H1 (cell line): ENCODE measurements at regions not wholly inside any gene's neighbourhood (a gene's known extent, or its start where the extent isn't known, plus 50 kb on each side); places are given as distances from the start of the nearest gene placed in this dataset.

Source experiments
- CTCF ChIA-PET: fragments of 300-600 bp; sonication (Branson Sonifier 250); formaldehyde crosslinking; loops from one replicate; lab custom pipeline; 2021; ENCODE audit not compliant: partially characterized antibody; lab: Charles Lee
- POLR2A ChIA-PET: fragments of 300-600 bp; sonication (Branson Sonifier 250); formaldehyde crosslinking; loops from one replicate; lab custom pipeline; 2021; ENCODE audit warnings: inconsistent platforms; ENCODE audit not compliant: partially characterized antibody; lab: Charles Lee
- DNase-seq, 2 experiments: peaks; one replicate each; pipeline versions ENCODE4 v3.0.0 to v3.0.0-alpha.2; 2010 to 2022; ENCODE audit warnings: low spot score in 2 of 2, low read depth in 1 of 2, mixed read lengths in 1 of 2
- FAIRE-seq: peaks from 2 replicates; lab custom pipeline; 2011; peaks lifted over from hg19 to GRCh38; lab: Jason Lieb, UNC
- H2AFZ ChIP-seq: 2 replicates; pipeline ENCODE4 v1.8.1; 2012; ENCODE audit warnings: low read length, inconsistent platforms
- H2AK5ac ChIP-seq: 2 replicates; pipeline ENCODE4 v1.6.1; 2013; ENCODE audit warnings: low read depth, low read length
- H2BK120ac ChIP-seq: replicated peaks from 2 replicates; pipeline ENCODE3; 2013; ENCODE audit warnings: low read depth, low read length, inconsistent platforms
- H2BK12ac ChIP-seq: 2 replicates; pipeline ENCODE4 v1.6.1; 2013; ENCODE audit warnings: low read depth, low read length
- H2BK15ac ChIP-seq: 2 replicates; pipeline ENCODE4 v1.6.1; 2013; ENCODE audit warnings: low read length
- H2BK20ac ChIP-seq: 2 replicates; pipeline ENCODE4 v1.6.1; 2013; ENCODE audit warnings: low read length
- H2BK5ac ChIP-seq: 2 replicates; pipeline ENCODE4 v1.6.1; 2013; ENCODE audit warnings: low read depth, low read length
- H3K14ac ChIP-seq: 2 replicates; pipeline ENCODE4 v1.6.1; 2013; ENCODE audit warnings: inconsistent platforms; ENCODE audit not compliant: insufficient read length
- H3K18ac ChIP-seq: 2 replicates; pipeline ENCODE4 v1.6.1; 2013; ENCODE audit warnings: low read length; ENCODE audit errors: extremely low read depth
- H3K23ac ChIP-seq: 2 replicates; pipeline ENCODE4 v1.6.1; 2013; ENCODE audit warnings: inconsistent platforms; ENCODE audit not compliant: insufficient read length
- H3K23me2 ChIP-seq: 2 replicates; pipeline ENCODE4 v1.6.1; 2013; ENCODE audit warnings: low read depth, low read length
- H3K27ac ChIP-seq: 2 replicates; pipeline ENCODE4 v1.6.1; 2011; ENCODE audit warnings: low read depth, low read length, inconsistent platforms
- H3K27me3 ChIP-seq, 4 experiments: replicated peaks in 1 of 4; 1 replicate in 1 of 4; 2 replicates in 3 of 4; pipeline versions ENCODE4 v1.6.1 to v1.8.1; 2011 to 2013; ENCODE audit warnings: low read length in 3 of 4, mild to moderate bottlenecking in 3 of 4, inconsistent platforms in 2 of 4, mixed read lengths in 2 of 4, moderate library complexity in 1 of 4; ENCODE audit not compliant: control insufficient read depth in 3 of 4, insufficient read depth in 3 of 4; ENCODE audit errors: extremely low read depth in 1 of 4
- H3K36me3 ChIP-seq, 4 experiments: 2 replicates each; pipeline versions ENCODE4 v1.6.1 to v1.8.1; 2011 to 2013; ENCODE audit warnings: mild to moderate bottlenecking in 4 of 4, low read length in 3 of 4, moderate library complexity in 2 of 4, control low read depth in 1 of 4, inconsistent platforms in 1 of 4; ENCODE audit not compliant: insufficient read depth in 4 of 4, control insufficient read depth in 2 of 4
- H3K4ac ChIP-seq: replicated peaks from 2 replicates; pipeline ENCODE3; 2013; ENCODE audit warnings: low read length, low read depth, mixed read lengths, inconsistent platforms; ENCODE audit not compliant: insufficient read length
- H3K4me1 ChIP-seq, 4 experiments: replicated peaks in 1 of 4; 1 replicate in 1 of 4; 2 replicates in 3 of 4; pipeline versions ENCODE4 v1.6.1 to v1.8.1; 2011 to 2013; ENCODE audit warnings: low read length in 3 of 4, inconsistent platforms in 2 of 4, mixed read lengths in 1 of 4; ENCODE audit not compliant: insufficient read depth in 4 of 4, control insufficient read depth in 3 of 4
- H3K4me2 ChIP-seq, 2 experiments: 2 replicates each; pipeline versions ENCODE4 v1.6.1 to v1.8.1; 2011 to 2013; ENCODE audit warnings: low read depth in 2 of 2, low read length in 2 of 2, control low read depth in 1 of 2, inconsistent platforms in 1 of 2, mild to moderate bottlenecking in 1 of 2; ENCODE audit not compliant: insufficient read depth in 1 of 2
- H3K4me3 ChIP-seq, 4 experiments: fragments of 200-600, 300-600 bp in 1 of 4; sonication (generic), shearing (Covaris generic), sonication (Bioruptor Twin) in 1 of 4; 2 replicates each; pipeline versions ENCODE4 v1.5.1 to v1.8.1; 2011 to 2016; ENCODE audit warnings: low read length in 4 of 4, low read depth in 3 of 4, control low read depth in 2 of 4, inconsistent platforms in 2 of 4, mild to moderate bottlenecking in 2 of 4, mixed read lengths in 1 of 4, moderate library complexity in 1 of 4; ENCODE audit not compliant: insufficient read depth in 2 of 4; ENCODE audit errors: extremely low read depth in 1 of 4
- H3K56ac ChIP-seq: replicated peaks from 2 replicates; pipeline ENCODE3; 2013; ENCODE audit warnings: low read depth, mild to moderate bottlenecking, mixed read lengths, low read length, inconsistent platforms; ENCODE audit not compliant: insufficient read length
- H3K79me1 ChIP-seq: 2 replicates; pipeline ENCODE4 v1.6.1; 2013; ENCODE audit warnings: low read depth, low read length, control low read depth
- H3K79me2 ChIP-seq, 2 experiments: 2 replicates each; pipeline versions ENCODE4 v1.6.1 to v1.8.1; 2012 to 2013; ENCODE audit warnings: low read length in 2 of 2, mild to moderate bottlenecking in 2 of 2, inconsistent platforms in 1 of 2; ENCODE audit not compliant: insufficient read depth in 2 of 2, control insufficient read depth in 1 of 2
- H3K9ac ChIP-seq, 4 experiments: replicated peaks in 1 of 4; 1 replicate in 1 of 4; 2 replicates in 3 of 4; pipeline versions ENCODE4 v1.6.1 to v1.8.1; 2011 to 2013; ENCODE audit warnings: low read depth in 3 of 4, low read length in 3 of 4, control low read depth in 2 of 4, mild to moderate bottlenecking in 2 of 4, moderate library complexity in 2 of 4, inconsistent platforms in 1 of 4; ENCODE audit errors: extremely low read depth in 1 of 4
- H3K9me3 ChIP-seq, 2 experiments: 2 replicates each; pipeline versions ENCODE4 v1.6.1 to v1.8.1; 2012 to 2013; ENCODE audit warnings: mild to moderate bottlenecking in 2 of 2, moderate library complexity in 2 of 2, control low read depth in 1 of 2, inconsistent platforms in 1 of 2, low read depth in 1 of 2, low read length in 1 of 2, mixed read lengths in 1 of 2; ENCODE audit not compliant: insufficient read depth in 2 of 2
- H4K20me1 ChIP-seq, 2 experiments: replicated peaks in 1 of 2; 2 replicates each; pipeline versions ENCODE3 to v1.8.1; 2011 to 2013; ENCODE audit warnings: inconsistent platforms in 2 of 2, low read length in 2 of 2, mild to moderate bottlenecking in 1 of 2; ENCODE audit not compliant: insufficient read depth in 2 of 2, control insufficient read depth in 1 of 2
- H4K5ac ChIP-seq: 2 replicates; pipeline ENCODE4 v1.6.1; 2013; ENCODE audit warnings: low read length, low read depth, mixed read lengths, inconsistent platforms; ENCODE audit not compliant: insufficient read length
- H4K8ac ChIP-seq: 2 replicates; pipeline ENCODE4 v1.8.0; 2013; ENCODE audit warnings: mild to moderate bottlenecking, moderate library complexity, low read length, inconsistent platforms; ENCODE audit not compliant: insufficient read depth; ENCODE audit errors: extremely low read depth
- H4K91ac ChIP-seq: replicated peaks from 2 replicates; pipeline ENCODE3; 2013; ENCODE audit warnings: low read length, mixed read lengths, inconsistent platforms; ENCODE audit not compliant: insufficient read length
- BACH1 ChIP-seq: IDR thresholded peaks from 2 replicates; pipeline ENCODE4 v1.6.1; 2012; ENCODE audit warnings: low read length, improper control_type of control experiment
- CREB1 ChIP-seq: IDR thresholded peaks from 2 replicates; pipeline ENCODE4 v1.6.1; 2012; ENCODE audit warnings: inconsistent platforms
- CTBP2 ChIP-seq: IDR thresholded peaks from 2 replicates; pipeline ENCODE4 v1.7.0; 2011; ENCODE audit warnings: borderline replicate concordance, mild to moderate bottlenecking, moderate library complexity, mixed read lengths, low read length; ENCODE audit not compliant: insufficient read depth, insufficient read length
- POU5F1 ChIP-seq: IDR thresholded peaks from 2 replicates; pipeline ENCODE4 v1.6.1; 2011; ENCODE audit warnings: low read depth, mild to moderate bottlenecking, low read length, moderate library complexity
- RFX5 ChIP-seq: IDR thresholded peaks from 2 replicates; pipeline ENCODE4 v1.6.1; 2011; ENCODE audit warnings: low read depth, low read length, improper control_type of control experiment, borderline replicate concordance
- SUZ12 ChIP-seq: fragments of 200-600 bp; sonication (generic); IDR thresholded peaks from 2 replicates; pipeline ENCODE4 v1.6.1; 2012; ENCODE audit warnings: mild to moderate bottlenecking, inconsistent platforms, low read length, moderate library complexity, mixed read lengths
- TAF7 ChIP-seq: optimal IDR thresholded peaks from 2 replicates; pipeline ENCODE3; 2011; ENCODE audit warnings: low read depth, mild to moderate bottlenecking, inconsistent platforms, low read length, moderate library complexity, borderline replicate concordance
- TEAD4 ChIP-seq: IDR thresholded peaks from 2 replicates; pipeline ENCODE4 v1.6.1; 2012; ENCODE audit warnings: low read depth, low read length, inconsistent platforms, mixed read lengths
- WGBS, 2 experiments: shearing (Covaris generic) in 1 of 2; methylation state at CpG; one replicate each; pipeline versions ENCODE4 v1.1.6 to v1.1.7; 2013 to 2015; ENCODE audit warnings: low lambda C conversion rate in 2 of 2, mixed read lengths in 2 of 2, inconsistent platforms in 1 of 2, low coverage in 1 of 2, missing lambda C conversion rate in 1 of 2; ENCODE audit not compliant: insufficient replicate concordance in 2 of 2, insufficient coverage in 1 of 2, insufficient read length in 1 of 2; ENCODE audit errors: extremely low coverage in 1 of 2, missing lambda C conversion rate in 1 of 2; 5-methylcytosine and 5-hydroxymethylcytosine counted together
- TF ChIP-seq, protein P1 (sequence below): IDR thresholded peaks from 2 replicates; pipeline ENCODE4 v1.6.1; 2012; ENCODE audit warnings: inconsistent platforms

DNA sequence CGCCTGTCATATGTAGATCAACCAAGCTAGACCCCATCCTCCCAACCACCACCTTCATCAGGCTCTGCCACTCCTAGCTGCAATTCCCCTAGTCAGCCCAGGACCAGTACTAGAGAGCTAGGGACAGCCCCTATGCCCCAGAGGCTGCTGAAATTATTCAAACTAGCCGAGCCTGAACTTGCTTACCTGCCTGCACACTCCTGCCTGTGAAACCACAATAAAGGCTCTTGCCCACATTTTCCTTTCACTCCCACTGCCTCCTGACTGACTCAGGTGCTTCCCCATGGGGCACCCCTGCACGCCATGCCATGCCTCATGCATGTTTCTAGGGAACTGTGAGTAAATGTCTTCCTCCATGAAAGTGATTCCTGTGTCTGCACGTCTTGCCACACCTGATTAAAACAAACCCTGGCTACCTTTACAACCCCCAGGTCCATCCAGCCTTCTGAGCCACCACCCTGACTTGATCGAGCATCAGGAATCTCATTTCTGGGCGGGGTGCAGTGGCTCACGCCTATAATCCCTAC, 66.5 kb upstream of the IER3 start:
- no peak for DNase-seq
- no peaks in the 10 kb centered on the region for H3K27me3 ChIP-seq
- H4K5ac ChIP-seq = no peak overlapping the region
- H3K79me2 ChIP-seq = no peaks in the 10 kb centered on the region
- H3K18ac ChIP-seq = no peak overlapping the region
- H4K8ac ChIP-seq = peak overlapping the region; percentile 86; the same call in 1 of the 2 replicates
- 66% methylated on average over 7 of the region's 7 CpGs; no CpG with 5 or more reads in 1 of the 2 experiments for WGBS, 2 experiments
- H2AFZ ChIP-seq = no peak overlapping the region
- H3K36me3 ChIP-seq = no peaks in the 10 kb centered on the region
- no peak overlapping the region for H3K4ac ChIP-seq
- H3K4me1 ChIP-seq = peaks cover 3 to 11% (median 6%) of the 10 kb centered on the region in 4 experiments; a peak in 6 of 7 replicates
- 0 out of 2 replicates have a peak overlapping the region, but pooled peaks have one; percentile 25 for H2BK15ac ChIP-seq
- no peak overlapping the region for H3K14ac ChIP-seq
- H3K4me2 ChIP-seq = peak overlapping the region in 1 of 2 experiments; percentile 7; a peak in 2 of 4 replicates
- no peak overlapping the region for H2BK120ac ChIP-seq
- H3K27ac ChIP-seq = no peak overlapping the region
- CTCF ChIA-PET = interaction anchor here (0.6 to 2.3 kb wide), 10 partner anchors 10 to 290 kb away, joined by 3 to 8 read pairs (median 4); no protein-coding TSS in a partner anchor
- H4K20me1 ChIP-seq = no peaks in the 10 kb centered on the region
- no peak for TF ChIP-seq CREB1
- TF ChIP-seq POU5F1 = no peak
- no peak for TF ChIP-seq RFX5
- no peak for TF ChIP-seq CTBP2
- no peak for TF ChIP-seq TEAD4
- TF ChIP-seq, protein P1, sequence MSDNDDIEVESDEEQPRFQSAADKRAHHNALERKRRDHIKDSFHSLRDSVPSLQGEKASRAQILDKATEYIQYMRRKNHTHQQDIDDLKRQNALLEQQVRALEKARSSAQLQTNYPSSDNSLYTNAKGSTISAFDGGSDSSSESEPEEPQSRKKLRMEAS = no peak
- TF ChIP-seq TAF7 = no peak
- TF ChIP-seq SUZ12 = no peak
- no peak for TF ChIP-seq BACH1
- TF ChIP-seq, all 59 proteins: peak for 0
- H2BK20ac ChIP-seq = peak overlapping the region; percentile 96; the same call in 1 of the 2 replicates
- H3K9me3 ChIP-seq = peaks cover 0 to 2% of the 10 kb centered on the region in 2 experiments; a peak in 1 of 4 replicates
- H3K4me3 ChIP-seq = no peak overlapping the region
- no peak overlapping the region for H3K56ac ChIP-seq
- no peak overlapping the region for H2AK5ac ChIP-seq
- no peaks in the 10 kb centered on the region for H3K79me1 ChIP-seq
- no peak overlapping the region for H3K23ac ChIP-seq
- POLR2A ChIA-PET = interaction anchor here (2.2 kb wide), 1 partner anchor 17 kb away, joined by 5 read pairs; no protein-coding TSS in a partner anchor
- no peak for FAIRE-seq
- H2BK12ac ChIP-seq = peak overlapping the region; percentile 55; the same call in 1 of the 2 replicates
- H3K23me2 ChIP-seq = 0 out of 2 replicates have a peak, but pooled peaks cover 3% of the 10 kb centered on the region
- 0 out of 2 replicates have a peak overlapping the region, but pooled peaks have one; percentile 18 for H2BK5ac ChIP-seq
- H4K91ac ChIP-seq = peak overlapping the region; percentile 35
- H3K9ac ChIP-seq = no peak overlapping the region
